Stimulated activated CD4-positive, alpha-beta T cell treated with anti-CD3 and anti-CD28 coated beads, Interleukin-12 subunit alpha, Interleukin-12 subunit beta, amount 100 ng/mL, for 48 hours (primary cell): ENCODE measurements at regions not wholly inside any gene's neighbourhood (a gene's known extent, or its start where the extent isn't known, plus 50 kb on each side); places are given as distances from the start of the nearest gene placed in this dataset.

Experiments
- DNase-seq, 3 donors: peaks; one replicate each; pipeline ENCODE4 v3.0.0-alpha.2; 2020; ENCODE audit warnings: low read depth in 2 of 3, low spot score in 1 of 3

DNA sequence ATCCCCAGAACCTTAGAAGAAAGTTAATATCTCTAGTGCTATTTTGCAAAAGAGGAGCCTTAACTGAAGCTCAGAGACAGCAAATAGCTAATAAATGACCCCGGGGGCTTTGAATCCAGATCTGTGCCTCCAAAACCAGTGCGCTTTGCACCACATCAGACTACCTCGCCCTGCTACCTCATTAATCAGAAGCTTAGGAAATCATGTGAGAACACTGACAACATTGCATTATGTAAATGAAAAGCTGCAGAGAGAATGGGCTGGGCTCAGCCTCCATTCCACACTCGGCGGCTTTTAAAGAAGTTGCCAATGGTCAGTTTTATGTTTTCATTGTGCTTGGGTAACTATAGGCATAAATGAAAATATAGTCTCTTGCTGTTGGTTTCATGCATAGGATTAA is 54.0 kb upstream of the STMND1 start:
- no peak for DNase-seq

DNA sequence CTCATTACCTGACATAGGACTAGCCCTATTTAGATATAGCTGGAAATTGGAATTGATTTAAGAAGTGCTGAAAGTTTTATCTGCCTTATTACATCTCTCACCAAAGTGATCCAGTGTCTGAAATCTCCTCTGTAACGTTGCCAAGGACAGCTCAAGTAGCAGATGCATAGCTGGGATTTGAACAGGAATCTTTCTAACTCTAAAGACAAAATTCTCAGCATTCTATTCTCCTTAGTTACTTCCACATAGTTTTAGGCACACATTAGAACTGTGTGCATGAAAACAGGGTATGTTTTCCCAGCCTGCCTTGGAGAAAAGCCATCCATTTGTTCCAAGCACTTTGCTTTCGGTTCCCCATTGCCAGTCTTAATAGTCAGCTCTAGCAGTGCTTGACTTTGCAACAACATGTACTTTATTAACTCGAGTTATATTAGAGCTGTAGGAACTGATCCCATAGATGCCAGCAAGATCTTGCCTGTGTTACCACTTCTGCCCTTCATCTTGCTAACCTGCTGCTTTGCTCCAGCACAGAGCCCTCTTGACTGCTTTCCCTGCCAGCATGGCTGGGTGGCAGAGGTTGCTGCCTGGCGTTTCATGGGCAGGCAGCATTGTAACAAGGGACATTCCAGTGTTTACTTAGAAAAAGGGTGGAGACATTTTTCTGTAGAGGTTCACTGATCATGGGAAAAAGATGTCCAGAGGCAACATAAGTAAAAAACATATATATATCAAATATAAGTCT is 56.1 kb upstream of the STMND1 start:
- DNase-seq: no peak

DNA sequence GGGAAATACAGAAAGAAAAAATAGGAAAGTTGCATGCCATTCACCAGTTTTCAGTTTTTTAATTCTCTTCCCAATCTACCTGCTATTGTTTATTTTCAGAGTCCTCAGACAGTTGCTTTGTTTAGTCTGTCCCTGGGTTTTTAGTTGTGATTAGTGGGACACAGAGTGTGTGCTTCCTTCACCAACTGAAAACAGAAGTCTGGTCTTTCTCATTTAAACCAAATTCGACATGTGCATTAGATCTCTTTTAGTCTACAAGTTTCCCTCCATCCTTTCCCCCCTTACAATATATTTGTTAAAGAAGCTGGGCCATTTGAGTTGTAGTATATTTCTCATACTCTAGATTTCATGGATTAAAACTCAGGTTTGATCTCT is 58.7 kb upstream of the STMND1 start:
- no peak for DNase-seq

DNA sequence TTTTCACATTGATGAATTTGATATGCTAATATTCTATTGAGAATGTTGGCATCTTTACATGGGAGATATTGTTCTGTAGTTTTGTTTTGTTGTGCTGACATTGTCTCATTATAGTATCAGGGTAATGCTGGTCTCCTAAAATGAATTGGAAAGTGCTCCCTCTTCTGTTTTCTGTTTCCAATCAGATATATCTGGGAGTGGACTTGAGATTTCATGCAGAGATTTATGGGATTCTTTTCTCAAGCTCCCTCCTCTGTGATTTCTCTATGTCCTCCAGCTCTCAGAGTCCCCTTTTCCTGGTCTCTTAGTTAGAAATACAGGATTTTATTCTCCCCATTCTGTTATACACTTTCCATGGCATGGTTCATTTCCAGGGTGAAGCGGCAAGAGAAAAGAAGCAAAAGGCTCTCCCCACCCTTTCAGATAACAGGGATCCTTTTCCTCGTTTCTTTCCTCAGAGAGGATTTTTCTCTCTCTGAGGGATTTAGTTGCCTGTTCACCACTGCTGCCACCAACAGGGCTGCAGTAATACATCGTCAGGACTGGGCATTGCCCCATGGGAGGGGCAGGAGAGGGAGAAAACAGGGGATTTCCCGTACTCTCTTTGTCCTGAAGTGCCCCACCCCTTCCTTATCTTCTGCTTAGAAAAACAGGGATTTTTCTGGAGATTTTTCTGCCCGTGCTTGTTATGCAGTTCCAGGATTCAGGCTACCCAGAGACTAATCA is 59.3 kb upstream of the STMND1 start:
- DNase-seq: no peak

DNA sequence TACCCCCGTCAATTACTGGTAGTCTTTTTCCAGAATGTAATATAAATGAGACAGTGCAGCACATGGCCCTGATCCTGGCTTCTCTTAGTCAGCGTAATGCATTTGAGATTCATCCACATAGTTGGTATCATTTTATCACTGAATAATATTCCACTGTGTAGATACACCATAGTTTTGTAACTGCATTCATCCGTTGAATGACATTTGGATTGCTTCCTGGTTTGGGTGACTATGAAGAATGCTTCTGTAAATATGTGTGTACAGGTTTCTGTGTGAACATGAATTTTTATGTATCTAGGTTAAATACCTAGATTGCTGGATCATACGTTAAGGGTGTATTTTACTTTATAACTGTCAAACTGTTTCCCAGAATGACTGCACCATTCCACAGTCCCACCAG is 62.6 kb upstream of the STMND1 start:
- DNase-seq: no peak

DNA sequence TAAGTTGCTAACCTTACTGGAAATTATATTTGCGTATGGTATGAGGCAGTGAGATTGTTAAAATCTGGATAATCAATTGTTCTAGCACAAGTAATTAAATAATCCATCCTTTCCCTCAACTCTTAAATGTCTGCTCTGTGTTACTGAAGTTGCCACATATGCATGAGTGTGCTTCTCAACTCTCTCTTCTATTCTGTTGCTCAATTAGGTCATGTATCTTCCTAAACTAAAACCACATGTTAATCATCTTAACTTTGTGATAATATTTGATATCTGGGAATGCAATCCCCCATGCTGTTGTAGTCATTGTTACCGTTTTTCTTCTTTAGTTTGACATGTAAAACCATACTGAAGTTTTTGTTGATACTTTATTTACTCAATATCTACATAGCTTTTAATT is 63.5 kb upstream of the STMND1 start:
- DNase-seq: no peak

DNA sequence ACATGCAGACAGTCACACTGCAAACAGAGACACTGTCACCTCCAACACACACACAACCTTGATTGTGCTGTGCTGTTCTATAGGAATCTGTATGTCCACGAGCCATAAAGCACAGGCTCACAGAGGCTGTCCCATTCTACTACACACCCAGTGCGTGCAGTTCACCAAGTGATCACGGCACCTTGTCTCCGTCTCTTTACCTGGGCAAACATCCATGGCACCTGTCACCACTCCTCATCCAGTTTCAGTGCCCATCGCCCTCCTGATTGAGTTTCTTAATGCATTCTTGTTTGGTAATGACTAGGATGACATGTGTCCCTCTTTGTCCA is 65.8 kb upstream of the STMND1 start:
- DNase-seq: no peak

DNA sequence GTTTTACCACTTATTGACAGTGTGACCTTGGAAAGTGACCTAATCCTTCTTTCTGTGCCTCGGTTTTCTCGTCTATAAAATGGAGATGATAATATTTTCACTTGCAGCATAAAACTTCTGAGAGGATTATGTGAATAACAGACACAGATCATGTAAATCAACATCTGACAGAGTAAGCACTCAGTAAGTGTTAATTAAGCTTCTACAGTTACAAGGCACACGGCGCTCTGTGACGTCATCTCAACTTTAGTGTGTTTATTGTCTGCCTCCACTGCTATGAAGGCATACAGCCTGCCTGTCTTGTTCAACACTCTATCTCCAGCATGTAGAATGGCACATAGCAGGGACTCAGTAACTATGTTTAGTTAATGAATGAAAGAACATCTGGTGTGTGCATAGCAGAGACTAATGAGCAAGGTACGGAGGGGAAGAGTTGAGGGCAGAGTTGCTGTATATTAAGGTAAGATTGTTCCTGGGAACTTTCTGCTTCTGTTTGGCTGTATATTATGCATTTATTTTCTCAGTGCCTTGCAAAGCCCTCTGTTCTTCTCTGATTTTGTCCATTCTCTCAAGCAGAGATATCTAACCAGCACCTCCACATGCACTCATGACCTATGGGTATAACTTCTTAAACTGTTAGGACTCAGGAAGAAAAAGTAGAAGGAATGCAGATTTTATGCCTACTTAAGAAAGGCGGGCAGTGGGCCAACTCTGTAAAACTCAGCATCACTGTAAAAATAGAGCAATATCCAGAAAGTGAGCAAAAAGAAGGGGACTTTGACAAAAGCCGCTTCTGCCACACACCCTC is 66.4 kb upstream of the STMND1 start:
- DNase-seq: no peak

DNA sequence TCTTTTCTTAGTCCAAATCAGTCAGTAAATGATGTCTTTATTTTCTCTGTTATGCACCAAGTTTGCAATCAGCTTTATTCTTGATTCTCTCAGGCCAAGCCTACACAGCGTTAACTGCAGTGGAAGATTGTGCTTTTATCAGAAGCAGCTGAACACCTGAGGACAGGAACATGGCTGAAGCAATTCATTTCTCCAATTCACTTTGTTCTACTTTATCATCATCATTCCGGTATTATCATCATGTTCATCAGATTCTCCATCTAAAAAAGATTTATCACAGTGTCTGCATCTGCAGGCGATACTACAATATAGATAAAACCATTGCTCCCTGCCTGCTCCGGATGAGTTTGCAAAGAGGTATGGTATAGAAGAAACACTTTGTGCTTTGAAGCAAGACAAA is 68.1 kb upstream of the STMND1 start:
- no peak for DNase-seq

DNA sequence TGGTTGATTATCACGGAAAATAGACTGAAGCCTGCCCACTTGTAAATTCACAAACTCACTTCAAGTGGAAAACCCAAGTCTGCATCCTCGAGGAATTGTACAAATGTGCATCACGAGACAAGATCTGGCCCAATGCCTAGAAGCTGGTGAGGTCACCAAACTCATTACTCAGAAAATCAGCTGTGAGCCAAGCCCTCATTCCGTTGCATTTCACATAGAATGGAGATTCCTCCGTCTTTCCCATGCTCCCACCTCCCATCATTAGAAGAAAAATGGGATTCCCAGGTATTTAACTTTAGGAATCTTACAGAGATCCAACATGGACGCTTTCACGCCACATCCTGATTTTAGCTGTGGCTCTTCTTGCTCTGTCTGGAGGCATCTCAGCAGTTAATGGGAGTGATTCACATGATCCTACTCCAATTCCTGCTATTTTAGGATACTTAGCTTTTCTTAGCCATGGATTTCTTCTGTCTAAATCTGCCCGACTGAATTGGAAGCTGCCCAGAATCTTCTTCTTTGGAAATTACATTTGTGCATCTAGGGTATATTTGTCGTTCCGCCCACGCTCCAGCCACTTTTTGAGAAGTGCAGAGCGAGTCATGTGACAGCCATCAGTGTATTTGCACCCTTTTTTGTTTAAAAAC is 68.7 kb upstream of the STMND1 start:
- DNase-seq: no peak

DNA sequence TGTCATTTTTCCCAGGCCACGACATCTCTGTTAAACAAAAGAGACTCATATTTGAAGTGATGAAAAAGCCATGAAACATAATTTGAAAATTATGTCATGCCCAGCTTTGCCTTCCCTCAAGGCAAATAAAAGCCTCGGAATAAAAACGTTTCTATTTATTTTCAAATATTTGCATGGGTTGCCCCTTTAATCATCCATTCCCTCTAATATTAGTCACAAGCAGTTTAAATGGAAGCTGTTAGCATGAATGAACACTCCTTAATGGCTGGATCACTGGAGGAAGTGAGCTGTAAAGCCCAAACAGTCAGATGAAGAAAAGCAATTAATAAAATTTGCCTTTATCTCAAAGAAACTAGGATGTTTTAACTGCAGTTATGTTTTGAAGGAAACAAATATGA is 69.3 kb upstream of the STMND1 start:
- DNase-seq: no peak

DNA sequence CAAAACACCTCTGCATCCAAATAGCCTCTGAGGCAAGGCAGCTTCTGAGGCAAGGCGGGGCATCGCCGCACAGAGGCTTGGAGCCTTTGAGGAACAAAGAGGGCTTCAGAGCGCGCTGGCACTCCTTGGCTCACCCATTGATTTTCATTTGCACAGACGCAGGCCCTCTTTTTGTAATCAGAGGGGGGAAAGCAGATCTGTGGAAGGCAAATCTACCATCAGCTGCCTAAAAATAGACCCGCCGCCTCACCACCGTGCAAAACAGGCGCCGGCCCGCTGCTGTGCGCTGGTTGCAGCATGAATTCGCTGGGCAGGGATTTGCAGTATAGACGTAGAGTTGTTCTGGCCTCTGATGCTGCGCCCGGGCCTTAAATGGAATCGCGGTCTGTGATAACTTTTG is 69.9 kb upstream of the STMND1 start:
- DNase-seq: no peak

DNA sequence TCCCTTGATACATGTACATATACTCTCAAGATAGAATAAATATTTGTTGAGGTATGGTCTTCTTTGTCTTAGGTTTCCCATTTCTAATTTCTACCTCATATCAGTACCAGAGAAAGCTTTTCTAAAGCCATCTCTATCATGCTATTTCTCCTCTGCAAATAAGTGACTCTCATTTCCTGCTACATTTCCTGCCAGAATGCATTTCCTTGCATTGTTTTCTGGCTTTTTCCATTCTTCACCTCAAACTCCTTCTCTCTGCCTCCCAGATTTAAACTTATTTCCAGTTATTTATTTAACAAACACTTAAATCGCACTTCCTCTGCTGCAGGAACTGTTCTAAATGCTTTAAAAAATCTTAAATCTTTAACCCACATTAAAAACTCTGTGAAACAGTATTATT is 74.4 kb upstream of the STMND1 start:
- DNase-seq: no peak

DNA sequence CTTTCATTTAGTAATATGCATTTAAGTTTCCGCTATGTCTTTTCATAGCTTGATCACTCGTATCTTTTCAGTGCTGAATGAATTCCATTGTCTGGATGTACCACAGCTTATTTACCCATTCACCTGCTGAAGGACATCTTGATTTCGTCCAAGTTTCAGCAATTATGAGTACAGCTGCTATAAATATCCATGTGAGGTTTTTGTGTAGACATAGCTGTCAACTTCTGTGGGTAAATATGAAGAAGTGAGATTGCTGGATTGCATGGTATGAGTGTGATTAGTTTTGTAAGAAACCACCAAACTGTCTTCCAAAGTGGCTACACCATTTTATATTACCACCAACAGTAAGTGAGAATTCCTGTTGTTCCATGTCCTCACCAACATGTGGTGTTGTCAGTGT is 79.2 kb upstream of the STMND1 start:
- DNase-seq: no peak

DNA sequence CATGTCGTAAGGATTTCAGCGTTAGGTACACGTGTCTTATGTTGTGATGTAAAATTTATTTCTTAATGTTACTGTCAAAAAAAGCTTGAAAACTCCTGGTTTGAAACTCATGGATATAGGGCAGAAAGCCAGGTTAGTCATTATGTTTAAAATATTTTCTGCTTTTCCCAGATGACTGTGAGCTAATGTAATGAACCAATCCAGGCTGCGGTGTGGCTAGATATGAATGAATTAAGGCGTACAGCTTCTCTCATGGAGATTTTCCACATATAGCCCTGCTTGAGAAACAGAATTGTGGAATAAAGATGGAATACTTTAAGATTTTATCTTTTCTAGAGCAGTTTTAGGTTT is 80.3 kb upstream of the STMND1 start:
- DNase-seq: no peak

DNA sequence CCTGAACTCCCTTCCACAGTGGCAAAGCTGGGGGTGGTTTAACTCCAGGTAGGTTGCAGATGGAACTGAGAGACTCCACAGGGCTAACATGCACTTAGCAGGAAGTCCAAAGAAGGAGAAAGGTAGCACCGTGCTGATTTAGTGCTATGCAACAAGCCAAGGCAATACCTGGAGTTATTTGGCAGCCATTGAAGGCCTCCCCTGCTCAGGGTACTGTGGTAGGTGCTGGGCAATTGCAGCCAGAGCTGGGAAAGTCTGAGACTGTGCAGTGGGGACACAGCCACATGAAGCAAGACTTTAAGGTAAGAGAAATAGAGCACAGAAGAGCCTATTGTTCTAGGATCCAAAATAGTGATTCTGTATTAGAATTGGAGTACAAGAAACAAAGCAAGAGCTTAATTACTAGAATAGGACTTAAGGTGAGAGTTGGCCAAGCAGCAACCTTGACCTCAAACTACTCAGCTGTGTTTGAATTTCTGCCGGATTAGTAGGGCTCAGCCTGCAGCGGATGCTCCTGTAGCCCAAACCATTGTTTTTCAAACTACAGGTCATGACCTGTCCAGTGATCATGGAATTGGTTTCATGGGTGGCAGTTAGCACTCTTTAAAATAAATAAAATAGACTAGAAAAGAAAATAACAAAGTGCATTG is 80.8 kb upstream of the STMND1 start:
- DNase-seq: no peak

DNA sequence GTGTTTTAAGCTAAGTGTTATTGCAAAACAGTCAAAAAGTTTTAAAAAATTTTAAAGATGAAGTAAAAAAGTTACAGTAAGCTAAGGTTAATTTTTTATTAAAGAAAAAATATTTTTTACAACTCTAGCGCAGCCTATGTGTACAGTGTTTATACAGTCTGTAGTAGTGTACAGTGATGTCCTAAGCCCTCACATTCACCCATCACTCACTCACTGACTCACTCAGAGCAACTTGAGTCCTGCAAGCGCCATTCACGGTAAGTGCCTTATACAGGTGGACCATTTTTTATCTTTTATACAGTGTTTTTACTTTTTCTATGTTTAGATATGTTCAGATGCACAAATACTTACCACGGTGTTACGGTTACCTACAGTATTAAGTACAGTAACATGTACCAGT is 83.4 kb upstream of the STMND1 start:
- no peak for DNase-seq

DNA sequence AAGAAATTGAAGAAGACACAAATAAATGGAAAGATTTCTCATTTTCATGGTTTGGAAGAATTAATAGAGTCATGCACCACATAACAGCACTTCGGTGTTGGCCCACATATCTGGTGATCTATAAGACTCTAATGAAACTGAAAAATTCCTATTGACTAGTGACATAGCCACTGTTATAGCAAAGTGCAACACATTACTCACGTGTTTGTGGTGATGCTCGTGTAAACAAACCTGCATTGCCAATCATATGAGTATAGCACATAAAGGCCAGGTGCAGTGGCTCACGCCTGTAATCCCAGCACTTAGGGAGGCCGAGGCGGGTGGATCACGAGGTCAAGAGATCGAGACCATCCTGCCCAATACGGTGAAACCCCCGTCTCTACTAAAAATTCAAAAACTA is 84.4 kb upstream of the STMND1 start:
- no peak for DNase-seq

DNA sequence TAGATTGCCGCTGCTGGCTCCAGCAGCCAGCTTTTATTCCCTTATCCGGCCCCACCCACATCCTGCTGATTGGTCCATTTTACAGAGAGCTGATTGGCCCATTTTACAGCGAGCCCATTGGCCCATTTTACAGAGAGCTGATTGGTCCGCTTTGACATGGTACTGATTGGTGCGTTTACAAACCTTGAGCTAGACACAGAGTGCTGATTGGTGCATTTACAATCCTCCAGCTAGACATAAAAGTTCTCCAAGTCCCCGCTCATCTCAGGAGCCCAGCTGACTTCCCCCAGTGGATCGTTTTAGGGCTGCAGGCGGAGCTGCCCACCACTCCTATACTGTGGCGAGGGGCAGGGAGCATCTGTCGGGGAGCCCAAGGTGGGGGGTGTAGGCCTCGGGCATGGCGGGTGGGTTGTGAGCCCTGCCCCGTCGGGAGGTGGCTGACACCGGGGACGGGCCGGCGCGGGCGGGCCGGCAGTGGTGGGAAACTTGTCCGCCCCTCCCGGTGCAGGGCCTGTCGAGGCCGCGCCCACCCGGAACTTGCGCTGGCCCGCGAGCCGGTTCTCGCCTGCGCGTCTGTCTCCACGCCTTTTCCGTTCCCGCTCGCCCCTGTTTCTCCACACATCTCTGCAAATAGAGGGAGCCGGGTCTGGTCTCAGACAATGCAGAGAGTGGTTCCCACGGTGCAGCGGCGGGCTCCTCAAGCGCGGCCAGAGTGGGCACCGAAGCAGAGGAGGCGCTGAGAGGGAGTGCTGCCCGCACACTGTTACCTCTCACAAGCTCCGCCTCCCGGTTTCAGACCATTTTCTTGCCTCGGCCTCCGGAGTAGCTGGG is 86.1 kb upstream of the STMND1 start:
- DNase-seq: peak in 1 of 3 donors; percentile 5

DNA sequence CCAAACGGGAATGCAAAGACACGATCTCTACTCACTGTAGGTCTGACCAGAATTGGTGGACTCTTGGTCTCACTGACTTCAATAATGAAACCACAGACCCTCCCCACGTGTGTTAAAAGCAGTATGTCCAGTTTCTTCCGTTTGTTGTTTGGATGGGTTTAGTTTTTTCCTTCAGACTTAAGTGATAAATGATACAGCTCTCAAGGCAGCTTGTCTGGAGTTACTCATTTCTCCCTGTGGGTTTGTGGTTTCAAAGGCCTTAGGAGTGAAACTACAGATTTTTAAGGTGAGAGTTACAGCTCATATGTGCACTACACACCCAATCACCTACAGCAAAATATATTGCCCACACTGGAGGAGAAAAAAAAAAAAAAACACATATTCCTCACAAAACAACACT is 86.7 kb upstream of the STMND1 start:
- peak in 1 of 3 donors; percentile 46 for DNase-seq

DNA sequence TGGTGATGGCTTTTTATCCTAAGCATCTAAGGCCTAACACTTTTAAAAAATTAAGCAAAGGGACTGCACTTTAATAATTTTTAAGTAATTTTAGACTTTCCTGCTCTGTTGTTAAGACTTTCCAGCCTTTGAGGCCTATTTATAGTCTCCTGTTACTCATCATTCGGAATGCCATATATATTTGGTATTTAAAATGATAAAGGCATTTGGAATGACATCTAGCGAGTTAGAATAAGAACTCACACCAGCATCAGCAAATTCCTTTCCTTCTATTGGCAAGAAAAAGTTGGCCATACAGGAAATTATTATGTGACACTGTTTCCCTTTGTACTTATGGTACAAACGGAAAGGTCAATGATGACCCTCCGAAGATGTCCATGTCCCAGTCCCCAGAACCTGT is 88.1 kb upstream of the STMND1 start:
- no peak for DNase-seq
